A204.1 (cell line): ENCODE measurements at regions not wholly inside any gene's neighbourhood (a gene's known extent, or its start where the extent isn't known, plus 50 kb on each side); places are given as distances from the start of the nearest gene placed in this dataset.

Experiments used
- FAIRE-seq: peaks from 2 replicates; lab custom pipeline; 2012; peaks lifted over from hg19 to GRCh38; lab: Jason Lieb, UNC

DNA sequence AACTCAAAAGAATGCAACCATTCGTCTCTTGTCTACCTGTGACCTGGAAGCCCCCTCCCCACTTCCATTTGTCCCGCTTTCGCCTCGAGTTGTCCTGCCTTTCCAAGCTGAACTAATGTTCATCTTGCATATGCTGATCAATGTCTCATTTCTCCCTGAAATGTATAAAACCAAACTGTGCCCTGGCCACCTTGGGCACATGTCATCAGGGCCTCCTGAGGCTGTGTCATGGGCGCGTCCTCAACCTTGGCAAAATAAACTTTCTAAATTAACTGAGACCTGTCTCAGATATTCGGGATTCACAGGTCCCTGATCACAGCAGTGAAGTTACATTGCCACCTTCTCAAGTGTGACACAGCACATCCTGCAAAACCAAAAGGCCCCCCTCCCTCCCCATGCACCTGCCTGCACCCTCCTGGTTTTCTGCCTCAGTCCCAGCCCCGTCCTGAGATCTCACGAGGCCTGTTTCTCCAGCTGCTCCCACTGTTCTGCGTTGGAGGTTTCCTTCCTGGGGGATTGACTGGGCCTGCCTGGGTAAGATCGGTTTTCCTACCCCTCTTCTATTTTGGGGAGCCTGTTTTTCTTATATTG is 1328.7 kb downstream of the TBC1D22A start:
- FAIRE-seq, result no peak

DNA sequence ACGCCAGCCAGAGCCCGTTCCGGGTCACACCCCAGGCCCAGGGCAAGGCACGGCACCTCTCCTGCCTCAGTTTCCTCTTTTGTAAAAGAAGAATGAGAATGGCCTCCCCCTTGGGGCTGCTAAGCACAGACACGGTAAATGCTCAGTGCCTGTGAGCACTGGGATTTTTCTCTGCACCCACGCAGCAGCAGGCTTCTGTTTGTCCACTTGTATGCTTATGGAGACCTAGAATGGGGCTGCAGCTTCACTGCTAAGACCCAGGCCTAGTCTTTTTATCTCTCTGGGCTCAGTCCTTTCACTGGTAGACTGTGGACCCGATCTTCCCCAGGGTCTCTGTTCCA is 1327.9 kb downstream of the TBC1D22A start:
- no peak for FAIRE-seq

DNA sequence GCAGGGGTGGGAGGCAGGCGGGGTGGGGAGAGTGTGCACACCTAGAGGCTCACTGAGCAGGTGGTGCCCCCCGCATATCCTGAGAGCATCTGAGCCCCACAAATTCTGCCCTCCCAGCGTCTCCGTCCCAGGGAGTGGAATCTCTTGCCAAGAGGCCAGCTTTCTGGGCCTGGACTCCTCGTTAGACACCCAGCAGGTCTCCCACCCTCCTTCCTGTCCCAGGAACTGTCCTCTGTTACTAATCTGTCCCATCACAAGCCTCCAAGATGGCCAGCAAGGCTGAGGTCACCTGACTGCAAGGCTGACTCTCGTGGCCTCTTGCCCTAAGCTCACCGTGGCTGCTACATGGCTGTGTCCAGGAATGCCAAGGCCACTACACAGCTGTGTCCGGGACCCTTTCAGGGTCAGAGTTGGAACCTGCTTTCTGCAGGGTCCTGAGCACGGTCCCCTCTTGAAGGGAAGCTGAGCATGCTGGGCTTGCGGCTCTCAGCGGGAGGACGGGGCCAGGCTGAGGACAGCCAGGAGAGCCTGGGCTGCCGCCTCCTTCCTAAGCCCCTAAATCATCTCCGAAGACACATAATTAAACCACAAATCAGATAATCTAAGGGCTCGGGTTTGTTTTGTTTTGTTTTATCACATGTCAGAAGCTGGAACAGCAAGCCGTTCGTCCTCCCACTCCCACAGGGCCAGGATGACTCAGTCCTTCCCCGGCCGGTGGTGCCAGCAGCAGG is 1327.3 kb downstream of the TBC1D22A start:
- FAIRE-seq, result no peak

DNA sequence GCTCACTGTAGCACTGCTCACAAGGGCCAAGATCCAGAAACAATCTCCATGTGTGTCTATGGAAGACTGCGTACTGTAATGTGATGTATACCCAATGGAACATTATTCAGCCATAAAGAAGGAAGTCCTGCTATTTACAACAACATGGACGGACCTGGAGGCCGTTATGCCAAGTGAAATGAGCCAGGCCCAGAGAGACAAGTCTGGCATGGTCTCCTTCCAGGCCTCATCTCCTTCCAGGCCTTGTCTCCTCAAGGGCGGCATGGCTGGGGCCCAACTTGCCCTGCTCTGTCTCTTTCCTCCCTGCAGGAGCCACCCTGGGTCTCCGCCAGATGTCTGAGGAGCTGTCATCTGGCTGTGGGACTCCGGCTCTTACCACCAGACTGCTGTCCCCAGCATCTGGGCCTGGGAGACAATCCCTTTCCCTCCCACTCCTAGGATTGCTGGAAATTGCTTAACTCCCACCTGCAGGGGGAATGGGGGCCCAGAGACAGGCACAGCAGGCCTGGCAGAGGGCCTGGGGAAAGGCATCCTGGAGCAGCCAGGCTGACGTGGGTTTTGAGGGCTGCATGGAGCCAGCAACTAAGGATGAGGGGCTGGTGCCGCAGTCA is 1326.6 kb downstream of the TBC1D22A start:
- no peak for FAIRE-seq

DNA sequence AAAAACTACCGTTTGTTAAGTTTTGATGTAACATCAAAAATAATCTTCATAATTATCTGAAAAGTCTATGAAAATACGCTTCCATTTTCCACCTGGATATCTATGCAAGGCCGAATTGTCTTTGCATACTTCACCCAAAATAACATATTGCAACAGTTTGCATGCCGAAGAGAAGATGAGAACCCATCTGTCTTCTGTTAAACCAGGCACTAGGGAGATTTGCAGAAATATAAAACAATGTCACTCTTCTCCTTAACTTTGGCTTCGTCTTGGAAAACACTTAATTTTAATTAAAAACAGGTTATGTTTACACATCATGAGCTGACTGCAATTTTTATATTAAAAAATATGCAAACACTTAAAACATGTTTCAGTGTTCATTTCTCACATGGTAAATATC is 1325.8 kb downstream of the TBC1D22A start:
- FAIRE-seq, result no peak

DNA sequence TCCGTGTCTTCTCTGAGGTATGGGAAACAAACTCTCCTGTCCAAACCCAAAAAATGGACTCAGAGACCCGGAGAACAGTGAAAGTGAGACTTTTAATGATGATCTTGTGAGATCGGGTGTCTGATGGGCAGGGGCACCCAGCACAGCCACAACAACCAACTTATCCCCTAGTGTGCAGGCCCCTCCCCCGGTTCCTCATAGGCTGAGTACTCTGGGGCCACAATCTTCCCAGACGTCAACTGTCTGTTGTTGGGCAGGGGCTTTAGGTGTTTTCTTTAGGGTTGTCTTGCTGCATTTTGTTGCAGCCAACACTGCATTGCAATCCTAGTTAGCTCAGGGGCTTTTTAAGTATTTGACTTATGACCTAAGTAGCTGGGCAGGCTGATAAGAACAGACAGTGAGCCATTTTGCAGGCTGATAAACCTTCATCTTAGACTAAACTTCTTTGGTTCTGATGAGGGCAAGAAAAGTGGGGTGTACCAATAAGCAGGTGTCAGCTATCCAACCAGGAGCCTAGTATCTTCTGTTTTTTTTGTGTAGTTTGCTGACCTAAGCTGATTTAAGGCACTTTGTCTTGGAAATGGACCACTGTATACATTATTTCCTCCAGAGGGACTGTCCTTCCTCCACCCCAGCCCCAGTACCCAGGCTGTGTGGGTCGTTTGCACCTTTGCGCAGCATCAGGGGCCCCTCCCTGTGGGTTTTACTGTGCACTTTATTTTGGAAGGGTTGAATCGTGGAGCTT is 1323.6 kb downstream of the TBC1D22A start:
- no peak for FAIRE-seq

DNA sequence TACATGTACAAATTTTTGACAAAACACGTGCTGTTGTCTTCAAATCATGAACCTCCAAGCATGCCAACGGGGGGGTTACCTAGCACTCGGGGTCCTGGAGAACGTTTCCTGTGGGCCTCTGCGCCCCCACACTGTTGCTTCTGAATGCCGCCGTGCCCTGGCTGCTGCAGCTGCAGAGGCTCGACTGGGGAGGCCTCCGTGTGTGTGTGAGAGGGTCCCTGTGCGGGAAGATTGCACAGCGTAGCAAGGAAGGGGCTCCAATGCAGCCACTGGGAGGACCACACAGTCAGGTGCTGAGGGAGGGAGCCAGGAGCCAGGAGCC is 1322.2 kb downstream of the TBC1D22A start:
- FAIRE-seq, result no peak

DNA sequence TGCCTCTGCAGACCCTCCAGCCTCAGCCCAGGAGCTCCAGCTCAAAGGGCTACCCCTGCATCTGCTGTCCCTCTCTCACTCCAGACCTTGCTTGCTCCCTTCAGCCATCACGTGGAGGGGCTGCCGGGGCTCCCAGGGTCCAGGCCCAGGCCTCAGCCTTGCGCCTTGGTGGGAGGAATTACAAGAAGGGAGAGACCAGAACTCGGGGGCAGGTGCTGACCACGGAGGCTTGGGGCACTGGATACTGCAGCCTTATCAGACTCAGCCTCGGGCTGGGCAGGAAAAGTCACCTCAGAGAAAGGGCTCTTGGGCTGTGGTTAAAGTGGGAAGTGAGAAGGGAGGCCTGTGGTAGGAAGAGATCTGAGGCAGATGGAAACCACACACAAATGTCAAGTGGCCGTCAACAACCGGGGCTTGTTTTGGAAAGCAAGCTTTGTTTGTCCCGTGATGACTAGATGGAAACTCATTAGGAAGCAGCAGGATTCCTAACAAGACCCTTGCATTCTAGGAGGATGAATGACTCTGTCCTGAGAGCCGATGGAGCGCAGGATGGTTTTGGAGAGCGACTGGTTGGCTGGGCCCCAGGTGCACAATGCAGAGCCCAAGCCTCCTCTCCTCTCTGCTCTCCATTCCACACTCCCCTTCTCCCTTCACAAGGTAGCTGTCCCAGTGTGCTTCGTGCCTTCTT is 1321.7 kb downstream of the TBC1D22A start:
- no peak for FAIRE-seq

DNA sequence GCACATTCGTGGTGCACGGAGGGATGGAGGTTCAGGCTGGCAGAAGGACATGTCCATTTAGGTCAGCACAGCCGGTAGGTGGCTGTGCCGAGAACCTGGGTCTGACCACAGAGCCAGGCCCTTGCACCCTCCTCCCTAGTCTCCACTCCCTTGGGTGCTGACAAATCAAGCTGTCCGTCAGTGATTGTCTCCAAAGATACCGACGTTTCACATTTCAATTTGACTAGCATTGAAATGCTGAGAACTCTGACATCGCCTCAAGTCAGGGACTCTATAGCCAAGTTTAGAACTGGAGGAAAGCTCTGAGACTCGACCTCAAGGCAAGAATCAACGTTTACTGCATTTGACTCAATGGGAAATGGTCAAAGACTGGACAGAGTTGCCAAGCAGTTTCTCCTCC is 1321.1 kb downstream of the TBC1D22A start:
- FAIRE-seq, result no peak

DNA sequence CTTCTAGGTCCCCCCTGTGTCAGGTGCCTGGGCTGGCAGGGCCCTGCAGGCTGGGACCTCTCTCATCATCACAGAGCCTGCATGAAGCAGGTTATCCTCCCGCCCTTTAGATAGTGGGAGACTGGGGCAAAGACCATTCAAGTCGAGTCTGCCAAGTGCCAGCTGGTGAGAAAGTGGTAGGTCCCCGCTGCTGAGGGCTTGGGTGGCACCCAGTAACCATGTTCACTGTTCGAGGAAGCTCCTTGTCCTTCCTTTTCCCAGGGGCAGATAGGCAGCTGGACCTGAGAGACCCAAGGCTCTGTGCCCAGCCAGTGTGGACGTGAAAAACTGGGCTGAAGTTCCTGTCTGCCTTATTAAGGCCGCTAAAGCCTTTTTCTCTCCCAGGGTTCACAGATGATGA is 1319.8 kb downstream of the TBC1D22A start:
- no peak for FAIRE-seq

DNA sequence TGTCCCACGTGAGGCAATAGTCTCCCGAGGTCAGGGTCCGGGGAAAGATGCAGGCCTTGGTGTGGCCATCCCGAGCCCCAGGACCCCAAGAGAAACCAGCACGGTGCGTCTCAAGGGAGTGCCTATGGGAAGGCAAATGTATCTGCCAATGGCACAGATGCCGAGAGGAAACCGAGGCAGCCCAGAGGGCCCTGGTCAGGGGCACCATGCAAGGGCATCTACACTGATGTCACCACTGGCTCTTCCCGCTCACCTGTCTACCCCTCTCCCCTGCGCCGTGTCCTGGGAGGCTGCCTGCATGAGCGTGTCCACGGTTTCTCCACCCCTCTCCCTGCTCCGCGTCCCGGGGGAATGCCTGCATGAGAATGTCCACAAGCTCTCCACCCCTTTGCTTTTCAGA is 1318.8 kb downstream of the TBC1D22A start:
- FAIRE-seq, result no peak

DNA sequence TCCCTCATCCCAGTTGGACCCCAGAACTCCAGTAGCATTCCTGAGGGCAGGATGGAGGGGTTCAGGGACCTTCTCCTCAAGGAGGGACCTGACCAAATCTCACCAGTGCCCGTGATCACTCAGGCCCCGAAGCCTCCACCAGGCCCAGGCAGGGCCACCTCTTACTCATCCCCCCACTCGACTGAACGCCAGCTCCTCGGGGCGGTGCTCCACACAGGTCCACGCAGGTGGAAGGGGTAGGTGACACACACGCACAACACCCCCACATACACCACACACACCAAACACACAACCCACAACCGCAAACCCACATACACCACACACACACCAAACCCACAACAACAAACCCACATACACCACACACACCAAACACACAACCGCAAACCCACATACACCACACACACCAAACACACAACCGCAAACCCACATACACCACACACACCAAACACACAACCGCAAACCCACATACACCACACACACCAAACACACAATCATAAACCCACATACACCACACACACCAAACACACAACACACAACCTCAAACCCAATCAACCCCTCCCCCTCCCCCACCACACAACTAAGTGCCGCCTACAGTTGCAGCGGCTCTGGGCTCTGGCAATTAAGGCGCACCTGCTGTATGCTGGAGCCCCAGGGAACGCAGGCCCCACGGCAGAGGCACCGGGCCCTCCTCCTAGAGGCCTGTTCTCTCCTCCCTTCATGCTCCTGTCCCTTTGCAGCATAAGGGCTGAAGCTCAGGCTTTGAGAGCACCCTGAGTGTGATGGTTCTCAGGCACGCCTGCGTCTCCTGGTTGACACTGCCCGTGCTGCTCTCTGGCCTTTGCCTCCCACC is 1318.1 kb downstream of the TBC1D22A start:
- FAIRE-seq, result no peak

DNA sequence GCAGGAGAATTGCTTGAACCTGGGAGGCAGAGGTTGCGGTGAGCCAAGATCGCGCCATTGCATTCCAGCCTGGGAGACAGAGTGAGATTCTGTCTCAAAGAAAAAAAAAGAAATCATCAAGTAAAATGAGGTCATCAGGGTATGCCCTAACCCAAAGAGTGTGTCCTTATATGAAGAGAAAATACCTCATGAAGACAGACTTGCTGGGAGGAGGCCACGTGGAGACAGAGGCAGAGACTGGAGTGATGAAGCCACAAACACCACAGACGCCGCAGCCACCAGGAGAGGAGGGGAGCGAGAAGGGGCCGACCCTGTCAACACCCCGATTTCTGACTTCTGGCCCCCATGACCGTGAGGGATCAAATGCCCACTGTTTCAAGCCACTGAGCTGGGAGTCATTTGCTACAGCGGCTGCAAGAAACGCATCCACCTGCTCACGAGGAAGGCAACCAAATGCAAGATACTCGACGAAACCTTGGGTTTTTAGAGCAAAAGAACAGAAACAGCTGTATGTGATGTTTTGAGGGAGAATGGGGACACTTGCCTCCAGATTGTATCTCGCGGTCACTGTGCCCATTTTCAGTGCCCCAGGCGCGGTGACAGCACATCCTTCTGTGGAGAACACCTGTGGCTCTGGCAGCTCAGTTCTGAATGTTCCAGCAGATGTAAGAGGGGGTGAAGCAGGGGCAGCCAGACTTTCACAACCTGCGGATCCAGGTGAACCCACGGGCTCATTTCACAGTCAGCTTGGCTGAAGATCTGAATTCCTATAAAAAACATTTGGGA is 1317.2 kb downstream of the TBC1D22A start:
- no peak for FAIRE-seq

DNA sequence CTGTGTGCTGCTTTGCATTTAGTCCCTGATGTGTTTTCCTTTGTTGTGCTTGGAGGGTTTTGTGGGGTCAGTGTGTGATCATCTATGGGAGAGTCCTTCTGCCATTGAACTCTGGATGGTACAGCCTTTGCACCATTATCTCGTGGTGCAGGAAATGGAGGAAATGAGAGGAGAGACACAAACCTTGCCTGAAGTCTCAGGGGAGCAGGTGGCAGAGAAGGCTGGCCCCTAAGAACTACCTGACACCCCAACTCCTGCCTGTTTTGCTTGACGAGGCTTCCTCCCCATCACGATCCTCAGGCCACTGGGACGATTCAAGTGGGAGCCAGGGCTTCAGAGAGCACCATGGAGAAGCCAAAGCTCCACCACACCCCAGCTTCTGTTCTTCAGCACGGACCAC is 1316.4 kb downstream of the TBC1D22A start:
- no peak for FAIRE-seq

DNA sequence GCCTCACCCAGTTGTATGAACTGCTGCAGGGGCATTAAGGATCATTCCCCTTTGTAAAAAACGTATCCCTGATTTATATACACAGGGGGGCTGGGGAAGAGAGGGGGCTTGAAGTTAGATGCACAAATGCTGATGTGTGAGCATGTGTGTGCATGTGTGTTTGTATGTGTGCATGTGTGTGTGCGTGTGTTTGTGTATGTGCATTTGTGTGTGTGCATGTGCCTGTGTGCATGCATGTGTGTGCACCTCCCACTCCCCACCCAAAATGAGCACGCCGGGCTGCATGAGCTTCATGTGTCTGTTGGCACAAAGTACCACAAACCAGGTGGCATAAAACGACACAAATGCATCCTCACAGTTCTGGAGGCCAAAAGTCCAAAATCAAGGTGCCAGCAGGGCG is 1315.2 kb downstream of the TBC1D22A start:
- FAIRE-seq, result no peak

DNA sequence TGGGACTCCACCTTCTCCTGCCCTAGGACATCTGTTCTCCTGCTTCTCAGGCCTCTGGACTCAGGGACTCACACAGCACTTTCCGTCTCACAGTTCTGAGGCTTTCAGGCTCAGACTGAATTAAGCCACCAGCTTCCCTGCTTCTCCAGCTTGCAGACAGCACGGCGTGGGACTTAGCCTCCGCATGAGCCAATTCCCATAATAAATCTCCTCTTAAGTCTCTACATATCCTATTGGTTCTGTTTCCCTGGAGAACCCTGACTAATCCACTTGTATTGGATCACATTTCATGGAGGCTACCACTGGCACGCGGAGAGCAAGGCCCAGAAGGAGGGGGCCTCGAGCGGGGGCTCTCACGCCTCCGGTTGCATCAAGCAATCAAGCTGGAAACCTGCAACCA is 1313.6 kb downstream of the TBC1D22A start:
- no peak for FAIRE-seq

DNA sequence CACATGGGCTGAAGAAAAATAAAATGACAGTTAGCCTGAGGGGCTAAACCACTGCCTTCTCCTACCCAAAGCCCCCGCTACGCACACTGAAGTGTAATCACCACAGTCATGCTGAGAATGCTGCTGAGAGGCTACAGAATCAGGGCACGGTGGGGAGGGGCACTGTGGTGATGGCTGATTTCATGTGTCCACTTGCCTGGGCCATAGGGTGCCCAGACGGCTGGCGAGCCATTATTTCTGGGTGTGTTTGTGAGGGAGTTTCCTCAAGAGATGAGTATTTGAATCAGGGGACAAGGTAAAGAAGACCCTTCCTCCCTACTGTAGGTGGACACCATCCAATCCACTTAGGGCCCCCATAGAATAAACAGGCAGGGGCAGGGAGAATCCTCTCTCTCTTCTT is 1313.2 kb downstream of the TBC1D22A start:
- FAIRE-seq, result no peak

DNA sequence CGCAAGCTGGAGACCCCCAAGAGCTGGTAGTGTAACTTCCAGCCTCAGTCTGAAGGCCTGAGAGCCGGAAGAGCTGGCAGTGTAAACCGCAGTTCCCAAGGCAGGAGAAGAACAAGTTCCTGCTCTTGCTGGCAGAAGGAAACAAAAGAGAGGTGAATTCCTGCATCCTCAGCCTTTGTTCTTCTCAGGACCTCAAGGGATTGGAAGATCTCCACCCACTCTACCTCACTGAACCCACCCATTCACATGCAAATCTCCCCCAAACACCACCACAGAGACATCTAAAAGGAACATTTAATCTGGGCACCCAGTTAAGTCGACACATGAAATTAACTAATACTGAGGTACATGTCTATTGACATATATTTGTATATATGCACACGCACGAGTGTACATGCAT is 1310.3 kb downstream of the TBC1D22A start:
- no peak for FAIRE-seq

DNA sequence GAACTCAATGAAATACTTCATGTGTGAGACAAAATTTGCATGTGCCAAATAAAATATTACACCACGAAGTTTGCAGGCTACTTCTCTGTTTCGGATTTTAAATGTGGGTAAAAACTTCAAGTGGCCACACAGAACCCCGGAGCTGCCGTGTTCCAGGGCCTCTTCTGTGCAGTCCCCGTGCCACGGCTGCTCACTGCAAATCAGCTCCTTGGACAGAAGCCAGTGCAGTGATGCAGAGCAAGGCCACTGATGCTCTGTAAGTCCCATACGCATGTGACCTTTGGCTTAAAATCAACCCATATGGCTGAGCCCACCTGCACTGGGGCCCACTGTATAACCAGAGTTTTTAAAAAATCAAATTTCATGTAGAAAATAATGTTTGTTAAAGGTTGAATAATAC is 1309.4 kb downstream of the TBC1D22A start:
- FAIRE-seq, result no peak

DNA sequence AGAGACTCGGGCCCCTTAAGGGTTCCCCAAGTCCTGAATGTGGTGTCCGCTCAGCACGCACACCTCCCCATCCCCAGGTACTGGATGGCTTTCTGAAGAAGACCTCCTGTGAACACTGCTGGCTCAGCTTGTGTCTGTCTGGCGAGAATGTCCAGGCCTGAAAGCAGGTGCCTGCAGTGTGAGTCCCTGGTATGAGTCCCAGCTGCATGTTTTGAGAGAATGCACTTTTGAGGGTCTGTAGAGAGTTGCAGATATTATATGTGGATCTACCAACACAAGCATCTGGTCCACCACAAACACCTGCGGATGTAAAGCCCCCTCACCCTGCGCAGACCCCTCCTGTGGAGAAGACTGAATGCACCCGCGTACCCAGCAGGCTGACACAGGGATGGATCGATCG is 1308.9 kb downstream of the TBC1D22A start:
- no peak for FAIRE-seq

DNA sequence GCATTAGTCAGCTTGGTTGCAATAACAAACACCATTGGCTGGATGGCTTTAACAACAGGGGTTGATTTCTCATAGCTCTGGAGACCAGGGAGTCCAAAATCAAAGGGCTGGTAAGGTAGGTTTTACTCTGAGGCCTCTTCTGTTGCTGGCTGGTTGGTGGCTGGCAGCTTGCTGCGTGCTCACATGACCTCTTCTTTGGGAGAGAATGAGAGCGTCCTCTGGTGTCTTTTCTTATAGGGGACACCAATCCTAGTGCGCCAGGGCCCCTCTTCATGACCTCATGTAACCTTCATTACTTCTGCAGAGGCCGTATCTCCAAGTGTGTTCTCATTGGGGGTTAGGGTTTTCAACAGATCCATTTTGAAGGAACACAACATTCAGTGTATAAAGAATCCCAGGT is 1308.3 kb downstream of the TBC1D22A start:
- FAIRE-seq, result no peak
